K562 (cell line): ENCODE measurements at regions not wholly inside any gene's neighbourhood (a gene's known extent, or its start where the extent isn't known, plus 50 kb on each side); places are given as distances from the start of the nearest gene placed in this dataset.

Experiments used
- ATAC-seq: fragments of 200-7000 bp; cut with Tn5 transposase; 3 replicates; pipeline ENCODE4 v1.9.1; 2020; ENCODE audit warnings: moderate library complexity
- BruUV-seq: library from RNA; stranded (reverse); fragments of 400-500 nt; replicated peaks from 2 replicates; lab custom pipeline; 2021; lab: Mats Ljungman, UMichigan
- CTCF ChIA-PET: fragments of 300-600 bp; formaldehyde crosslinking; extraction: SDS; loops from one replicate; lab custom pipeline; 2021; ENCODE audit warnings: low intra/inter-chr PET ratio; lab: Yijun Ruan, JAX
- POLR2A ChIA-PET: fragments of 300-600, 350-650 bp; sonication (Branson Sonifier 250); formaldehyde crosslinking; extraction: SDS; loops from one replicate; lab custom pipeline; 2021; ENCODE audit warnings: antibody characterized with exemption, inconsistent platforms; lab: Yijun Ruan, JAX
- DNase-seq, 4 experiments: peaks; one replicate each; pipeline versions ENCODE4 v3.0.0 to v3.0.0-alpha.2; 2011 to 2018; ENCODE audit warnings: low spot score in 3 of 4, mixed read lengths in 3 of 4; ENCODE audit errors: extremely low read depth in 1 of 4
- FAIRE-seq: peaks from 2 replicates; lab custom pipeline; 2011; peaks lifted over from hg19 to GRCh38; lab: Jason Lieb, UNC
- H2AFZ ChIP-seq: 2 replicates; pipeline ENCODE4 v1.6.0; 2011; ENCODE audit warnings: low read depth, low read length, control low read depth, inconsistent platforms
- H3K27ac ChIP-seq: fragments of 200-600 bp; 3 replicates; pipeline ENCODE4 v1.8.0; 2011; ENCODE audit warnings: low read depth, mild to moderate bottlenecking, control low read depth, inconsistent platforms, low read length, moderate library complexity, mixed read lengths; ENCODE audit errors: extremely low read depth
- H3K27me3 ChIP-seq, 2 experiments: fragments of 300-600 bp in 1 of 2; 2 replicates in 1 of 2; 3 replicates in 1 of 2; pipeline versions ENCODE4 v1.6.0 to v1.8.0; 2011; ENCODE audit warnings: inconsistent platforms in 2 of 2, low read length in 2 of 2, mild to moderate bottlenecking in 1 of 2, mixed read lengths in 1 of 2, moderate library complexity in 1 of 2; ENCODE audit not compliant: control insufficient read depth in 2 of 2, insufficient read depth in 2 of 2
- H3K36me3 ChIP-seq: fragments of 300-600 bp; 3 replicates; pipeline ENCODE4 v1.8.0; 2011; ENCODE audit warnings: mild to moderate bottlenecking, low read length, inconsistent platforms; ENCODE audit not compliant: control insufficient read depth, insufficient read depth
- H3K4me1 ChIP-seq, 2 experiments: fragments of 200-600 bp in 1 of 2; replicated peaks in 1 of 2; 2 replicates in 1 of 2; 3 replicates in 1 of 2; pipeline versions ENCODE4 v1.5.1 to v1.8.0; 2011; ENCODE audit warnings: inconsistent platforms in 2 of 2, low read length in 2 of 2, mild to moderate bottlenecking in 1 of 2, mixed read lengths in 1 of 2, moderate library complexity in 1 of 2; ENCODE audit not compliant: control insufficient read depth in 2 of 2, insufficient read depth in 2 of 2
- H3K4me2 ChIP-seq: 2 replicates; pipeline ENCODE4 v1.6.1; 2011; ENCODE audit warnings: low read length, control low read depth, inconsistent platforms, mixed read lengths; ENCODE audit not compliant: insufficient read depth
- H3K4me3 ChIP-seq: fragments of 200-600 bp; sonication (generic), shearing (Covaris generic); 2 replicates; pipeline ENCODE4 v1.5.1; 2016; ENCODE audit warnings: control low read depth, inconsistent platforms
- H3K79me2 ChIP-seq: fragments of 200-600 bp; 3 replicates; pipeline ENCODE4 v1.8.0; 2011; ENCODE audit warnings: low read length, inconsistent platforms; ENCODE audit not compliant: control insufficient read depth, insufficient read depth
- H3K9ac ChIP-seq, 2 experiments: 2 replicates each; pipeline versions ENCODE4 v1.6.0 to v1.6.1; 2011; ENCODE audit warnings: low read depth in 2 of 2, low read length in 2 of 2, control low read depth in 1 of 2, inconsistent platforms in 1 of 2, mild to moderate bottlenecking in 1 of 2, mixed read lengths in 1 of 2; ENCODE audit not compliant: insufficient read depth in 1 of 2
- H3K9me1 ChIP-seq: one replicate; pipeline ENCODE4 v1.6.0; 2011; ENCODE audit warnings: inconsistent platforms, mild to moderate bottlenecking, low read length, moderate library complexity; ENCODE audit not compliant: control insufficient read depth, insufficient read depth
- H3K9me3 ChIP-seq: replicated peaks from 2 replicates; pipeline ENCODE4 v1.5.1; 2011; ENCODE audit warnings: low read depth, low read length, inconsistent platforms; ENCODE audit not compliant: control insufficient read depth, insufficient read depth
- H4K20me1 ChIP-seq: replicated peaks from 2 replicates; pipeline ENCODE4 v1.6.1; 2011; ENCODE audit warnings: low read length, inconsistent platforms, mixed read lengths; ENCODE audit not compliant: control insufficient read depth, insufficient read depth
- BCOR ChIP-seq: fragments of 450-650 bp; IDR thresholded peaks from 2 replicates; pipeline ENCODE4 v1.6.1; 2016
- DNMT1 ChIP-seq: fragments of 450-650 bp; IDR thresholded peaks from 2 replicates; pipeline ENCODE4 v1.6.1; 2016; ENCODE audit warnings: antibody characterized with exemption, mild to moderate bottlenecking
- ESRRA ChIP-seq: fragments of 450-650 bp; IDR thresholded peaks from 2 replicates; pipeline ENCODE4 v1.6.1; 2014; ENCODE audit warnings: low read depth, mild to moderate bottlenecking, moderate library complexity, borderline replicate concordance
- KDM1A ChIP-seq, 2 experiments: fragments of 450-650 bp; IDR thresholded peaks; 2 replicates each; pipeline ENCODE4 v1.6.1; 2016; ENCODE audit warnings: mild to moderate bottlenecking in 2 of 2
- MBD2 ChIP-seq: sonication (generic); IDR thresholded peaks from 2 replicates; pipeline ENCODE4 v1.6.1; 2016; ENCODE audit warnings: low read depth, borderline replicate concordance
- PHTF2 ChIP-seq: fragments of 250-450 bp; sonication (Bioruptor Pico); IDR thresholded peaks from 2 replicates; pipeline ENCODE4 v1.5.0; 2021; ENCODE audit warnings: mild to moderate bottlenecking
- RBM25 ChIP-seq: fragments of 200-400 bp; formaldehyde crosslinking; IDR thresholded peaks from 2 replicates; pipeline ENCODE4 v1.6.1; 2018; ENCODE audit warnings: low read length, low read depth, moderate library complexity; ENCODE audit not compliant: severe bottlenecking
- STAT5B ChIP-seq: fragments of 250-450 bp; sonication (Bioruptor Pico); IDR thresholded peaks from 2 replicates; pipeline ENCODE4 v1.8.0; 2021; ENCODE audit warnings: mild to moderate bottlenecking, inconsistent platforms
- TOE1 ChIP-seq, 2 experiments: fragments of 450-650 bp in 1 of 2; sonication (generic) in 1 of 2; formaldehyde crosslinking in 1 of 2; IDR thresholded peaks; 2 replicates each; pipeline versions ENCODE4 v1.7.1 to v1.8.0; 2016 to 2022; ENCODE audit warnings: borderline replicate concordance in 2 of 2, mild to moderate bottlenecking in 2 of 2, antibody characterized with exemption in 1 of 2, inconsistent platforms in 1 of 2, low read depth in 1 of 2, missing genetic modification reagents in 1 of 2, moderate library complexity in 1 of 2
- ZNF316 ChIP-seq: fragments of 450-650 bp; IDR thresholded peaks from 2 replicates; pipeline ENCODE4 v1.6.1; 2016
- ZNF512 ChIP-seq: IDR thresholded peaks from 2 replicates; pipeline ENCODE4 v1.6.1; 2016; ENCODE audit warnings: missing genetic modification characterization, missing compliant biosample characterization
- WGBS: fragments of 100-300 bp; shearing (Covaris generic); methylation state at CpG from one replicate; pipeline ENCODE4 v1.1.6; 2016; ENCODE audit warnings: low coverage, mixed read lengths; ENCODE audit not compliant: insufficient coverage; ENCODE audit errors: missing lambda C conversion rate; 5-methylcytosine and 5-hydroxymethylcytosine counted together
- in situ Hi-C: fragments of 300-500 bp; cut with MboI; formaldehyde crosslinking; loops from 4 replicates; pipeline ENCODE4 v1.15.0; 2018; ENCODE audit warnings: inconsistent platforms, mixed read lengths
- intact Hi-C: fragments of 100-400 bp; cut with micrococcal nuclease; formaldehyde crosslinking; loops from 2 replicates; pipeline ENCODE4 v1.14.2; 2022
- TF ChIP-seq, protein P1 (sequence below): sonication (generic); formaldehyde crosslinking; IDR thresholded peaks from 2 replicates; pipeline ENCODE4 v1.8.0; 2022; ENCODE audit warnings: missing genetic modification reagents, mild to moderate bottlenecking, borderline replicate concordance
- TF ChIP-seq, protein P2 (sequence below): sonication (generic); formaldehyde crosslinking; IDR thresholded peaks from 2 replicates; pipeline ENCODE4 v1.8.0; 2022; ENCODE audit warnings: mild to moderate bottlenecking, missing genetic modification reagents
- TF ChIP-seq, protein P3 (sequence below): fragments of 200-400 bp; formaldehyde crosslinking; IDR thresholded peaks from 2 replicates; pipeline ENCODE4 v1.6.1; 2017; ENCODE audit warnings: mild to moderate bottlenecking, low read depth, low read length, moderate library complexity

DNA sequence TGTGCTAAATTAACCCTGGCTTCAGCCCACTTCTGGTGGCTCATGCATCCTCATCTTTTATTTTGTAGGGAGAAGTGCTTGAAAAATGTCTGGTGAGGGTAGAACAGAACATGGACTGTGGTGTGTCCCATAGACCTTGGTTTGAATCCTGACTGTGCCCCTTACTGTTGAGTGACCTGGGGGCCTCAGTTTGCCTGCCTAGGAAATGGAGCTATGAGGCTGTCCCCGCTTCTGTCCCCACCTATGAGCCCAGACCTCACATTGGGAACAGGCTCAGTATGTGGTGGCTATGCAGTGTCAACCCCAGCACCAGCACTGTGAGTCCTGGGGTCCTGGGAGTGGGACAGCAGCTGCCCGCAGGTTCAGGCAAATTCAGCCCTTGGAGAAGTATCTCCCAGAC is 186.3 kb upstream of the GSE1 start:
- no peak for ATAC-seq
- no peak for DNase-seq
- H3K79me2 ChIP-seq, result no peaks in the 10 kb centered on the region
- no peaks in the 10 kb centered on the region for H3K9me1 ChIP-seq
- no peak overlapping the region for H3K4me3 ChIP-seq
- peaks cover 7% of the 10 kb centered on the region; the same call in 1 of the 2 replicates for H4K20me1 ChIP-seq
- no peaks in the 10 kb centered on the region for H3K9me3 ChIP-seq
- no peak overlapping the region for H2AFZ ChIP-seq
- intact Hi-C loops, result no loop called here
- no peak overlapping the region for H3K9ac ChIP-seq
- H3K4me2 ChIP-seq, result no peak overlapping the region
- BruUV-seq, result no TSS peak
- no peaks in the 10 kb centered on the region for H3K36me3 ChIP-seq
- WGBS, result 70% methylated on average over 2 of the region's 2 CpGs
- CTCF ChIA-PET, result no interaction called here
- H3K27me3 ChIP-seq, result no peaks in the 10 kb centered on the region
- POLR2A ChIA-PET, result interaction anchor here (0.6 kb wide), 1 partner anchor 175 kb away, joined by 3 read pairs; no protein-coding TSS in a partner anchor
- peak; percentile 11 for FAIRE-seq
- H3K4me1 ChIP-seq, result peaks cover 8 to 65% of the 10 kb centered on the region in 2 experiments; a peak in 4 of 5 replicates
- in situ Hi-C loops, result loop anchor here (10.0 kb wide), 1 partner anchor 288 kb away; no protein-coding TSS in a partner anchor
- no peak overlapping the region for H3K27ac ChIP-seq
- TF ChIP-seq DNMT1, result no peak
- TF ChIP-seq RBM25, result peak; percentile 65
- TF ChIP-seq PHTF2 (CRISPR knock-in tag), result no peak
- TF ChIP-seq BCOR, result peak; percentile 45; the same call in 1 of the 2 replicates
- TF ChIP-seq STAT5B, result no peak
- TF ChIP-seq, protein P1, sequence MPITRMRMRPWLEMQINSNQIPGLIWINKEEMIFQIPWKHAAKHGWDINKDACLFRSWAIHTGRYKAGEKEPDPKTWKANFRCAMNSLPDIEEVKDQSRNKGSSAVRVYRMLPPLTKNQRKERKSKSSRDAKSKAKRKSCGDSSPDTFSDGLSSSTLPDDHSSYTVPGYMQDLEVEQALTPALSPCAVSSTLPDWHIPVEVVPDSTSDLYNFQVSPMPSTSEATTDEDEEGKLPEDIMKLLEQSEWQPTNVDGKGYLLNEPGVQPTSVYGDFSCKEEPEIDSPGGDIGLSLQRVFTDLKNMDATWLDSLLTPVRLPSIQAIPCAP (CRISPR knock-in tag), result no peak
- TF ChIP-seq, protein P2, sequence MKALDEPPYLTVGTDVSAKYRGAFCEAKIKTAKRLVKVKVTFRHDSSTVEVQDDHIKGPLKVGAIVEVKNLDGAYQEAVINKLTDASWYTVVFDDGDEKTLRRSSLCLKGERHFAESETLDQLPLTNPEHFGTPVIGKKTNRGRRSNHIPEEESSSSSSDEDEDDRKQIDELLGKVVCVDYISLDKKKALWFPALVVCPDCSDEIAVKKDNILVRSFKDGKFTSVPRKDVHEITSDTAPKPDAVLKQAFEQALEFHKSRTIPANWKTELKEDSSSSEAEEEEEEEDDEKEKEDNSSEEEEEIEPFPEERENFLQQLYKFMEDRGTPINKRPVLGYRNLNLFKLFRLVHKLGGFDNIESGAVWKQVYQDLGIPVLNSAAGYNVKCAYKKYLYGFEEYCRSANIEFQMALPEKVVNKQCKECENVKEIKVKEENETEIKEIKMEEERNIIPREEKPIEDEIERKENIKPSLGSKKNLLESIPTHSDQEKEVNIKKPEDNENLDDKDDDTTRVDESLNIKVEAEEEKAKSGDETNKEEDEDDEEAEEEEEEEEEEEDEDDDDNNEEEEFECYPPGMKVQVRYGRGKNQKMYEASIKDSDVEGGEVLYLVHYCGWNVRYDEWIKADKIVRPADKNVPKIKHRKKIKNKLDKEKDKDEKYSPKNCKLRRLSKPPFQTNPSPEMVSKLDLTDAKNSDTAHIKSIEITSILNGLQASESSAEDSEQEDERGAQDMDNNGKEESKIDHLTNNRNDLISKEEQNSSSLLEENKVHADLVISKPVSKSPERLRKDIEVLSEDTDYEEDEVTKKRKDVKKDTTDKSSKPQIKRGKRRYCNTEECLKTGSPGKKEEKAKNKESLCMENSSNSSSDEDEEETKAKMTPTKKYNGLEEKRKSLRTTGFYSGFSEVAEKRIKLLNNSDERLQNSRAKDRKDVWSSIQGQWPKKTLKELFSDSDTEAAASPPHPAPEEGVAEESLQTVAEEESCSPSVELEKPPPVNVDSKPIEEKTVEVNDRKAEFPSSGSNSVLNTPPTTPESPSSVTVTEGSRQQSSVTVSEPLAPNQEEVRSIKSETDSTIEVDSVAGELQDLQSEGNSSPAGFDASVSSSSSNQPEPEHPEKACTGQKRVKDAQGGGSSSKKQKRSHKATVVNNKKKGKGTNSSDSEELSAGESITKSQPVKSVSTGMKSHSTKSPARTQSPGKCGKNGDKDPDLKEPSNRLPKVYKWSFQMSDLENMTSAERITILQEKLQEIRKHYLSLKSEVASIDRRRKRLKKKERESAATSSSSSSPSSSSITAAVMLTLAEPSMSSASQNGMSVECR (CRISPR knock-in tag), result no peak
- no peak for TF ChIP-seq MBD2
- TF ChIP-seq KDM1A (IDR thresholded peaks at IDR 0.05), result 0 out of 4 replicates have a peak, but pooled peaks of 1 of the 2 experiments have one; percentile 16
- no peak for TF ChIP-seq ZNF512 (tag)
- TF ChIP-seq TOE1 (IDR thresholded peaks at IDR 0.05; ENCODE audit: borderline replicate concordance), result no peak
- no peak for TF ChIP-seq TOE1 (CRISPR knock-in tag; IDR thresholded peaks at IDR 0.05; ENCODE audit: borderline replicate concordance, low read depth)
- no peak for TF ChIP-seq ZNF316
- TF ChIP-seq ESRRA, result 0 out of 2 replicates have a peak, but pooled peaks have one; percentile 26
- TF ChIP-seq, protein P3, sequence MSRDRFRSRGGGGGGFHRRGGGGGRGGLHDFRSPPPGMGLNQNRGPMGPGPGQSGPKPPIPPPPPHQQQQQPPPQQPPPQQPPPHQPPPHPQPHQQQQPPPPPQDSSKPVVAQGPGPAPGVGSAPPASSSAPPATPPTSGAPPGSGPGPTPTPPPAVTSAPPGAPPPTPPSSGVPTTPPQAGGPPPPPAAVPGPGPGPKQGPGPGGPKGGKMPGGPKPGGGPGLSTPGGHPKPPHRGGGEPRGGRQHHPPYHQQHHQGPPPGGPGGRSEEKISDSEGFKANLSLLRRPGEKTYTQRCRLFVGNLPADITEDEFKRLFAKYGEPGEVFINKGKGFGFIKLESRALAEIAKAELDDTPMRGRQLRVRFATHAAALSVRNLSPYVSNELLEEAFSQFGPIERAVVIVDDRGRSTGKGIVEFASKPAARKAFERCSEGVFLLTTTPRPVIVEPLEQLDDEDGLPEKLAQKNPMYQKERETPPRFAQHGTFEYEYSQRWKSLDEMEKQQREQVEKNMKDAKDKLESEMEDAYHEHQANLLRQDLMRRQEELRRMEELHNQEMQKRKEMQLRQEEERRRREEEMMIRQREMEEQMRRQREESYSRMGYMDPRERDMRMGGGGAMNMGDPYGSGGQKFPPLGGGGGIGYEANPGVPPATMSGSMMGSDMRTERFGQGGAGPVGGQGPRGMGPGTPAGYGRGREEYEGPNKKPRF, result no peak
